ENCODE measurements at regions not wholly inside any gene's neighbourhood (a gene's known extent, or its start where the extent isn't known, plus 50 kb on each side); places are given as distances from the start of the nearest gene placed in this dataset.

GRCh38 chr13:107736731-107737130 lies 478.6 kb downstream of the LIG4 start:
- no peak for DNase-seq

GRCh38 chr13:107736170-107736569 lies 479.2 kb downstream of the LIG4 start:
- DNase-seq = no peak

- DNase-seq = peak in 1 of 2 donors; percentile 35
Measured at GRCh38 chr13:107734891-107735625, 480.3 kb downstream of the LIG4 start.

- DNase-seq = no peak
Measured at GRCh38 chr13:107733276-107733675, 482.1 kb downstream of the LIG4 start.

- DNase-seq = no peak
Measured at GRCh38 chr13:107730813-107731212, 484.5 kb downstream of the LIG4 start.

GRCh38 chr13:107721125-107721869 lies 494.0 kb downstream of the LIG4 start:
- no peak for DNase-seq

- DNase-seq = no peak
Measured at GRCh38 chr13:107716741-107717140, 498.6 kb downstream of the LIG4 start.

- no peak for DNase-seq
Measured at GRCh38 chr13:107716241-107716640, 499.1 kb downstream of the LIG4 start.

- no peak for DNase-seq
Measured at GRCh38 chr13:107715496-107715895, 499.8 kb downstream of the LIG4 start.

GRCh38 chr13:107713314-107713713 lies 502.0 kb downstream of the LIG4 start:
- DNase-seq = no peak

GRCh38 chr13:107712145-107712860 lies 503.0 kb downstream of the LIG4 start:
- DNase-seq = no peak

- no peak for DNase-seq
Measured at GRCh38 chr13:107690181-107690580, 525.2 kb downstream of the LIG4 start.

- no peak for DNase-seq
Measured at GRCh38 chr13:107685876-107686275, 529.5 kb downstream of the LIG4 start.

- no peak for DNase-seq
Measured at GRCh38 chr13:107681600-107681999, 533.7 kb downstream of the LIG4 start.

GRCh38 chr13:107680115-107680514 lies 535.2 kb downstream of the LIG4 start:
- DNase-seq = no peak

GRCh38 chr13:107678075-107678689 lies 537.2 kb downstream of the LIG4 start:
- no peak for DNase-seq

GRCh38 chr13:107675847-107676550 lies 539.3 kb downstream of the LIG4 start:
- DNase-seq = no peak

- DNase-seq = peak in 1 of 2 donors; percentile 15
Measured at GRCh38 chr13:107669391-107669993, 545.8 kb downstream of the LIG4 start.

GRCh38 chr13:107665926-107666458 lies 549.3 kb downstream of the LIG4 start:
- DNase-seq = no peak

GRCh38 chr13:107650081-107650701 lies 565.1 kb downstream of the LIG4 start:
- peak; percentile 9 to 16 for DNase-seq

GRCh38 chr13:107649079-107649478 lies 566.3 kb downstream of the LIG4 start:
- DNase-seq = no peak
